ENCODE measurements at regions not wholly inside any gene's neighbourhood (a gene's known extent, or its start where the extent isn't known, plus 50 kb on each side); places are given as distances from the start of the nearest gene placed in this dataset.

GRCh38 chr18:52156166-52156565 is 183.8 kb upstream of the DCC start:
- TF ChIP-seq CTCF (IDR thresholded peaks at IDR 0.05) (no peak), EP300 (IDR thresholded peaks at IDR 0.05) (no peak), POLR2AphosphoS5 (IDR thresholded peaks at IDR 0.05) (no peak)

Data from stomach (tissue), 4 donors.